GM10248 (cell line): ENCODE measurements at regions not wholly inside any gene's neighbourhood (a gene's known extent, or its start where the extent isn't known, plus 50 kb on each side); places are given as distances from the start of the nearest gene placed in this dataset.

Experiments used
- CTCF ChIA-PET: fragments of 300-600 bp; sonication (Branson Sonifier 250); formaldehyde crosslinking; extraction: SDS; loops from one replicate; lab custom pipeline; 2021; ENCODE audit warnings: antibody characterized with exemption; lab: Yijun Ruan, JAX
- POLR2A ChIA-PET: fragments of 350-650 bp; sonication (Branson Sonifier 250); formaldehyde crosslinking; extraction: SDS; loops from one replicate; lab custom pipeline; 2020; ENCODE audit warnings: antibody characterized with exemption; lab: Yijun Ruan, JAX
- DNase-seq: peaks from one replicate; pipeline ENCODE4 v3.0.0; 2012; ENCODE audit errors: extremely low spot score
- CTCF ChIP-seq: IDR thresholded peaks from 2 replicates; pipeline ENCODE4 v1.5.1; 2012; ENCODE audit warnings: mild to moderate bottlenecking, low read depth; ENCODE audit errors: extremely low read depth, missing control alignments, control extremely low read depth

GRCh38 chr2:53455094-53455493 is 312.5 kb upstream of the CHAC2 start:
- POLR2A ChIA-PET: no interaction called here
- DNase-seq: no peak
- CTCF ChIA-PET: no interaction called here
- no peak for TF ChIP-seq CTCF

GRCh38 chr2:53452957-53453748 is 314.5 kb upstream of the CHAC2 start:
- no peak for TF ChIP-seq CTCF
- ChIA-PET POLR2A (no interaction called here), CTCF (interaction anchor here (1.1 kb wide), 1 partner anchor 11 kb away, joined by 3 read pairs; no protein-coding TSS in a partner anchor)
- no peak for DNase-seq

GRCh38 chr2:53452400-53452799 is 315.2 kb upstream of the CHAC2 start:
- CTCF ChIA-PET: no interaction called here
- POLR2A ChIA-PET: no interaction called here
- TF ChIP-seq CTCF: no peak
- DNase-seq: no peak

GRCh38 chr2:53450923-53451322 is 316.7 kb upstream of the CHAC2 start:
- DNase-seq: no peak
- ChIA-PET CTCF (interaction anchor here (2.1 kb wide), 1 partner anchor 10 kb away, joined by 4 read pairs; no protein-coding TSS in a partner anchor), POLR2A (no interaction called here)
- no peak for TF ChIP-seq CTCF

- POLR2A ChIA-PET: no interaction called here
- no peak for DNase-seq
- CTCF ChIA-PET: interaction anchor here (1.3 to 1.4 kb wide), 2 partner anchors 9 to 19 kb away, joined by 3 to 5 read pairs; no protein-coding TSS in a partner anchor
These were observed 319.0 kb upstream of the CHAC2 start for GRCh38 chr2:53448591-53448990.

GRCh38 chr2:53448086-53448485 is 319.5 kb upstream of the CHAC2 start:
- TF ChIP-seq CTCF: no peak
- POLR2A ChIA-PET: no interaction called here
- CTCF ChIA-PET: interaction anchor here (1.3 kb wide), 1 partner anchor 18 kb away, joined by 3 read pairs; no protein-coding TSS in a partner anchor
- DNase-seq: no peak

More at GRCh38 chr2:53448591-53448990, 319.0 kb upstream of the CHAC2 start:
- no peak for TF ChIP-seq CTCF
